Spleen (tissue), 11 donors: ENCODE measurements at regions not wholly inside any gene's neighbourhood (a gene's known extent, or its start where the extent isn't known, plus 50 kb on each side); places are given as distances from the start of the nearest gene placed in this dataset.

Experiments
- DNase-seq: peaks from one replicate; pipeline ENCODE4 v3.0.0-alpha.2; 2020
- H3K27ac ChIP-seq, 8 donors: fragments of 200-600 bp; sonication (generic) in 7 of 8; 1 replicate in 4 of 8; 2 replicates in 4 of 8; pipeline versions ENCODE4 v1.5.0 to v1.8.0; 2016 to 2021; ENCODE audit warnings: inconsistent platforms in 4 of 8, mild to moderate bottlenecking in 4 of 8, moderate library complexity in 1 of 8
- H3K27me3 ChIP-seq, 7 donors: fragments of 200-600 bp; sonication (generic) in 6 of 7; replicated peaks in 1 of 7; 1 replicate in 4 of 7; 2 replicates in 3 of 7; pipeline versions ENCODE4 v1.5.0 to v1.8.0; 2016 to 2021; ENCODE audit warnings: inconsistent platforms in 3 of 7, mild to moderate bottlenecking in 1 of 7
- H3K36me3 ChIP-seq, 6 donors: fragments of 200-600 bp; sonication (generic) in 5 of 6; 1 replicate in 4 of 6; 2 replicates in 2 of 6; pipeline versions ENCODE4 v1.5.0 to v1.8.0; 2016 to 2021; ENCODE audit warnings: inconsistent platforms in 2 of 6
- H3K4me1 ChIP-seq, 6 donors: fragments of 200-600 bp; sonication (generic) in 5 of 6; 1 replicate in 3 of 6; 2 replicates in 3 of 6; pipeline versions ENCODE4 v1.5.0 to v1.8.0; 2016 to 2021; ENCODE audit warnings: inconsistent platforms in 3 of 6
- H3K4me3 ChIP-seq, 8 donors: fragments of 200-600 bp; sonication (generic) in 7 of 8; 1 replicate in 4 of 8; 2 replicates in 4 of 8; pipeline versions ENCODE4 v1.5.0 to v1.8.0; 2016 to 2021; ENCODE audit warnings: inconsistent platforms in 4 of 8, mild to moderate bottlenecking in 4 of 8, moderate library complexity in 2 of 8
- H3K9me3 ChIP-seq, 8 donors: fragments of 200-600 bp; sonication (generic) in 7 of 8; 1 replicate in 4 of 8; 2 replicates in 4 of 8; pipeline versions ENCODE4 v1.5.0 to v1.8.0; 2016 to 2021; ENCODE audit warnings: inconsistent platforms in 4 of 8
- POLR2A ChIP-seq, 3 donors: fragments of 450-650 bp; IDR thresholded peaks; one replicate each; pipeline ENCODE4 v1.5.1; 2017; ENCODE audit warnings: antibody characterized with exemption in 3 of 3, mild to moderate bottlenecking in 1 of 3
- POLR2AphosphoS5 ChIP-seq, 3 donors: sonication (generic); formaldehyde crosslinking; IDR thresholded peaks; one replicate each; pipeline ENCODE4 v1.5.1; 2017; ENCODE audit warnings: antibody characterized with exemption in 3 of 3
- WGBS, 5 donors: extraction: QIAGEN DNeasy Blood & Tissue Kit in 3 of 5; methylation state at CpG; one replicate each; pipeline versions ENCODE4 v1.1.5 to v1.1.7; 2013 to 2018; 5-methylcytosine and 5-hydroxymethylcytosine counted together
- intact Hi-C: fragments of 100-400 bp; cut with DNase I; formaldehyde crosslinking; loops from one replicate; pipeline ENCODE4 v1.15.0; 2023; ENCODE audit warnings: low total_unique reads
- TF ChIP-seq, protein P1 (sequence below), 11 experiments: fragments of 200-600 bp in 7 of 11; fragments of 450-650 bp in 4 of 11; sonication (generic) in 4 of 11; IDR thresholded peaks in 8 of 11; conservative IDR thresholded peaks in 3 of 11; 1 replicate in 7 of 11; 2 replicates in 4 of 11; pipeline versions ENCODE4 v1.4.0 to v1.8.0; 2016 to 2021; ENCODE audit warnings: antibody characterized with exemption in 11 of 11, inconsistent platforms in 4 of 11, mild to moderate bottlenecking in 1 of 11
- donor health status: healthy with polysubstance abuse.
- donor health status: DM: no; HTN: no; CAD: no; lungs with moderate emphysema.
- donor health status: DM: no; HTN: no; CAD: no.
- donor health status: Bipolar disorder and iron deficiency.
- donor health status: healthy.
- donor health status: DM: no; HTN: no; CAD: no.
- donor health status: DM: yes; HTN: yes; CAD: no.

DNA sequence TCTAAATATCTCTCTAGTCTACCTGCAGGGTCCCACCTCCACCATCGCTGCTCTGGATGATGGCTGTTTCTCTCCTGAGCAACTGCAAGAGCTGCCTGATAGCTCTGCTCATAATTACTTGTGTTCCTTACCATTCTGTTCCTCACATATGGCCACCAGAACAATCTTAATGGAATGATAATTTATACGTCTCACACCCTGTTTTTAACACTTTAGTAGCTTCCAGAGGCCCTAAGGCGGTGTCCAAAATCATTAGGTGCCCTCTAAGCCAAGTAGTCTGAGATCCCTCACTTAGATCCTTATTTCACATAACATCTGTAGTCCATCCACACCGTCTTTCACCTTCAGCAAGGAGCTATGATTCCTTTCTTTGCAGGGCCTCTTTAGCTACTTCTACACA, 373.3 kb downstream of the GBE1 start:
- H3K4me3 ChIP-seq: no peak overlapping the region
- no peaks in the 10 kb centered on the region for H3K9me3 ChIP-seq
- no peak for DNase-seq
- intact Hi-C loops: no loop called here
- no peak overlapping the region for H3K27ac ChIP-seq
- H3K4me1 ChIP-seq: no peaks in the 10 kb centered on the region
- 83 to 91% (median 87%) methylated on average over 4 of the region's 4 CpGs for WGBS, 5 donors
- H3K36me3 ChIP-seq: no peaks in the 10 kb centered on the region
- TF ChIP-seq POLR2AphosphoS5 (IDR thresholded peaks at IDR 0.05): no peak
- TF ChIP-seq, protein P1, sequence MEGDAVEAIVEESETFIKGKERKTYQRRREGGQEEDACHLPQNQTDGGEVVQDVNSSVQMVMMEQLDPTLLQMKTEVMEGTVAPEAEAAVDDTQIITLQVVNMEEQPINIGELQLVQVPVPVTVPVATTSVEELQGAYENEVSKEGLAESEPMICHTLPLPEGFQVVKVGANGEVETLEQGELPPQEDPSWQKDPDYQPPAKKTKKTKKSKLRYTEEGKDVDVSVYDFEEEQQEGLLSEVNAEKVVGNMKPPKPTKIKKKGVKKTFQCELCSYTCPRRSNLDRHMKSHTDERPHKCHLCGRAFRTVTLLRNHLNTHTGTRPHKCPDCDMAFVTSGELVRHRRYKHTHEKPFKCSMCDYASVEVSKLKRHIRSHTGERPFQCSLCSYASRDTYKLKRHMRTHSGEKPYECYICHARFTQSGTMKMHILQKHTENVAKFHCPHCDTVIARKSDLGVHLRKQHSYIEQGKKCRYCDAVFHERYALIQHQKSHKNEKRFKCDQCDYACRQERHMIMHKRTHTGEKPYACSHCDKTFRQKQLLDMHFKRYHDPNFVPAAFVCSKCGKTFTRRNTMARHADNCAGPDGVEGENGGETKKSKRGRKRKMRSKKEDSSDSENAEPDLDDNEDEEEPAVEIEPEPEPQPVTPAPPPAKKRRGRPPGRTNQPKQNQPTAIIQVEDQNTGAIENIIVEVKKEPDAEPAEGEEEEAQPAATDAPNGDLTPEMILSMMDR (IDR thresholded peaks at IDR 0.05 in 8 of 11, conservative IDR thresholded peaks at IDR 0.05 in 3 of 11): no peak
- no peak for TF ChIP-seq POLR2A (IDR thresholded peaks at IDR 0.05)
- H3K27me3 ChIP-seq: peaks cover 0 to 4% (median 0%) of the 10 kb centered on the region in 7 donors

DNA sequence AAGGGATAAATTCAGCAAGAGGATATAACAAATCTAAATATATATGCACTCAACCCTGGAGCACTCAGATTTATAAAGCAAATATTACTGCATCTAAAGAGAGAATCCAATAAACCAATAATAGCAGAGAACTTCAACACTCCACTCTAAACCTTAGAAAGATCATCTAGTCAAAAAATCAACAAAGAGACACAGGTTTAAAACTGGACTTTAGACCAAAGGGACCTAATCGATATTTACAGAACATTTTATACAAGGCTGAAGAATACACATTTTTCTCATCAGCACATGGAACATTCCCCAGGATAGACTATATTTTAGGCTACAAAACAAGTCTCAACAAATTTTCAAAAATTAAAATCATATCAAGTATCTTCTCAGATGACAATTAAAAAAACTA, 379.0 kb downstream of the GBE1 start:
- no peak for DNase-seq

DNA sequence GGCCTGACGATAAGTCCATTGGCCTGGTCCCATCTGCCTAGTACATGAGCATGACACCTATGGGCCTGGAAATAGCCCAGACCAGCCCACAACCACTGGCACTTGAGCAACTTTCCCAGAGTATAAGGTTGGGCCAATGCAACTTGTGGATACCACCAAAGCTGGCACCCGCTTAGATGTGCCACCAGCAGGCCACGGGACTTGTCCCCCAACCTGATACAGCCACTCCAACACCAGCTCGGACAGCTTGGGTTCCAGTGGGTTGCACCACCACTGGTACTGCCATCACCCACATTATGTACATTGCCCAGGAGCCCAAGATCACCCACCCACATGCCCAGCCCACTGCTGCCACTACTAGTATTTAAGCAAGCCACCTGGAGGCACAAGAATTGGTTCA, 381.2 kb downstream of the GBE1 start:
- TF ChIP-seq, protein P1 (IDR thresholded peaks at IDR 0.05 in 8 of 11, conservative IDR thresholded peaks at IDR 0.05 in 3 of 11): no peak
- TF ChIP-seq POLR2AphosphoS5 (IDR thresholded peaks at IDR 0.05) (no peak), POLR2A (IDR thresholded peaks at IDR 0.05) (no peak)
- no peak for DNase-seq

More for the DNA sequence above, 379.0 kb downstream of the GBE1 start:
- Histone ChIP-seq H3K4me1 (no peaks in the 10 kb centered on the region), H3K9me3 (peaks cover 0 to 16% (median 3%) of the 10 kb centered on the region in 8 donors), H3K4me3 (no peak overlapping the region), H3K27me3 (no peaks in the 10 kb centered on the region), H3K36me3 (no peaks in the 10 kb centered on the region), H3K27ac (no peak overlapping the region)
- intact Hi-C loops: no loop called here
- TF ChIP-seq, protein P1 (IDR thresholded peaks at IDR 0.05 in 8 of 11, conservative IDR thresholded peaks at IDR 0.05 in 3 of 11): no peak
- TF ChIP-seq POLR2A (IDR thresholded peaks at IDR 0.05): no peak
- no peak for TF ChIP-seq POLR2AphosphoS5 (IDR thresholded peaks at IDR 0.05)
- WGBS, 5 donors: 94 to 99% (median 98%) methylated on average over 1 of the region's 1 CpG

DNA sequence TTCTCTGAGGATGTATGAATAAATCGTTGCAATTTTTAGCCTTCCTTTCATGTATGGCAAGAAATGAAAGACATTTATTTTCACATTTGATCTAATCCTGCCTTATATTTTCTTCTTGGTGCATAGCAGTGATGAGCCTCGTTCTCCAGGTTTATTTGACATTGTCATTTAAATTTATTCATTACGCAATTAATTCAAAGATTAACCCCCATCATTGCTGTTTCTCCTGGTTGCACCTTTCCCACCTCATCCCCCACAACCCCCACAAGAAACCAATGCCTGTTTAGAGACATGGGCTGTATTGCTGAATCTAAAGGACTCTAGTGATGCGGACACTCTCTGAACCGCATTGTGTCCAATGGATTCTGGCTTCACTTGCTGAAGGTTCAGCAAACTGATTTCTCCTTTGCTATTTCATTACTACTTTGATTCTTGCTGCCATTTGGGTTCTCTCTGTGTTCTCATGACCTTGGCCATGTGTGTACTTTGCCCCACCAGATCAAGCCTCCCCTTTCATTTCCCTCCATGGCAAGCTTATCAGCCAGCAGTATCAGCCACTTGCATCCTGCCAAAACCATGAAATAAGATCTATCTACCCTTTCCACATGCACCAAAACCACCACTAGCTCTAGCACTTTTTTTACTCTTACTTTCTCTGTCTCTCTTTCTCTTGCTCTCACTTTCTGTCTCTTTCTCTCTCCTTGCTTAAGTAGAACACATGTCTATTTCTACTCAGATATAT, 382.7 kb downstream of the GBE1 start:
- DNase-seq: no peak
- Histone ChIP-seq H3K27me3 (no peaks in the 10 kb centered on the region), H3K36me3 (no peaks in the 10 kb centered on the region), H3K27ac (no peak overlapping the region), H3K4me1 (no peaks in the 10 kb centered on the region), H3K4me3 (no peak overlapping the region), H3K9me3 (peaks cover 0 to 16% (median 3%) of the 10 kb centered on the region in 8 donors)
- intact Hi-C loops: no loop called here
- WGBS, 5 donors: 63 to 76% (median 69%) methylated on average over 5 of the region's 5 CpGs
- no peak for TF ChIP-seq POLR2A (IDR thresholded peaks at IDR 0.05)
- TF ChIP-seq, protein P1 (IDR thresholded peaks at IDR 0.05 in 8 of 11, conservative IDR thresholded peaks at IDR 0.05 in 3 of 11): no peak
- TF ChIP-seq POLR2AphosphoS5 (IDR thresholded peaks at IDR 0.05): no peak

More for the DNA sequence above, 381.2 kb downstream of the GBE1 start:
- Histone ChIP-seq H3K27me3 (no peaks in the 10 kb centered on the region), H3K9me3 (peaks cover 0 to 16% (median 3%) of the 10 kb centered on the region in 8 donors), H3K36me3 (no peaks in the 10 kb centered on the region), H3K4me1 (no peaks in the 10 kb centered on the region), H3K27ac (no peak overlapping the region), H3K4me3 (no peak overlapping the region)
- WGBS, 5 donors: 79 to 95% (median 86%) methylated on average over 2 to 4 of the region's 4 CpGs
- intact Hi-C loops: no loop called here
